ENCODE measurements at regions not wholly inside any gene's neighbourhood (a gene's known extent, or its start where the extent isn't known, plus 50 kb on each side); places are given as distances from the start of the nearest gene placed in this dataset.
"Not testable (repeated sequence)": the region's sequence is repeated elsewhere in the genome, so short reads cannot be mapped to it uniquely, and the experiment has no call there.

DNA sequence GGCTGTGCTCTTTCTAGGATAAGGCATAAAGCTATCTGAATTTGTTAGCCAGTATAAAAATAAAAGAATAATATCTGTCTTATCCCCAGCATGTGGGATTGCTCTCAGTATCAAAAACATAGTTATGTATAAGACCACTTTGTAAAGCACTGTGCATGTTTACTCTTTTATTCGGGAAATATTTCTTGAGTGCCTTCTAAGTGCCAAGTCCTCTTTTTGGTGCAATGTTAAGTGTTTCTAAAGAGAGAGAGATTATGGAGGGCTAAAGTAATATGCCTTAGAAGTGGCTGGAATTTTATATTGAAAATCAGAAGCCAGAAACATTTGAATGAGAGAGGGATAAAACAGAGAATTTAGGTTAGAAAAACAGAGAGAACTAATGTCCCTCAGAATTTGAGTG is 212.0 kb downstream of the ALG10B start:
- Histone ChIP-seq H3K36me3 (ENCODE audit: low read depth) (no peaks in the 10 kb centered on the region), H3K27ac (ENCODE audit: poor library complexity, severe bottlenecking) (no peak overlapping the region), H3K9me3 (ENCODE audit: severe bottlenecking) (no peaks in the 10 kb centered on the region), H3K4me1 (ENCODE audit: insufficient read depth, poor library complexity, severe bottlenecking) (no peaks in the 10 kb centered on the region), H3K27me3 (ENCODE audit: insufficient read depth, poor library complexity, severe bottlenecking) (peaks cover 5% of the 10 kb centered on the region), H3K4me3 (ENCODE audit: severe bottlenecking) (no peak overlapping the region)
- ATAC-seq (ENCODE audit: low read depth), result no peak
- TF ChIP-seq, protein P1, sequence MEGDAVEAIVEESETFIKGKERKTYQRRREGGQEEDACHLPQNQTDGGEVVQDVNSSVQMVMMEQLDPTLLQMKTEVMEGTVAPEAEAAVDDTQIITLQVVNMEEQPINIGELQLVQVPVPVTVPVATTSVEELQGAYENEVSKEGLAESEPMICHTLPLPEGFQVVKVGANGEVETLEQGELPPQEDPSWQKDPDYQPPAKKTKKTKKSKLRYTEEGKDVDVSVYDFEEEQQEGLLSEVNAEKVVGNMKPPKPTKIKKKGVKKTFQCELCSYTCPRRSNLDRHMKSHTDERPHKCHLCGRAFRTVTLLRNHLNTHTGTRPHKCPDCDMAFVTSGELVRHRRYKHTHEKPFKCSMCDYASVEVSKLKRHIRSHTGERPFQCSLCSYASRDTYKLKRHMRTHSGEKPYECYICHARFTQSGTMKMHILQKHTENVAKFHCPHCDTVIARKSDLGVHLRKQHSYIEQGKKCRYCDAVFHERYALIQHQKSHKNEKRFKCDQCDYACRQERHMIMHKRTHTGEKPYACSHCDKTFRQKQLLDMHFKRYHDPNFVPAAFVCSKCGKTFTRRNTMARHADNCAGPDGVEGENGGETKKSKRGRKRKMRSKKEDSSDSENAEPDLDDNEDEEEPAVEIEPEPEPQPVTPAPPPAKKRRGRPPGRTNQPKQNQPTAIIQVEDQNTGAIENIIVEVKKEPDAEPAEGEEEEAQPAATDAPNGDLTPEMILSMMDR (IDR thresholded peaks at IDR 0.05; ENCODE audit: poor library complexity, severe bottlenecking), result no peak
- no peak for DNase-seq (ENCODE audit: low spot score)

- not testable (repeated sequence) for ATAC-seq (ENCODE audit: low read depth); H3K9me3 ChIP-seq (ENCODE audit: severe bottlenecking); H3K27me3 ChIP-seq (ENCODE audit: insufficient read depth, poor library complexity, severe bottlenecking); H3K4me3 ChIP-seq (ENCODE audit: severe bottlenecking); H3K4me1 ChIP-seq (ENCODE audit: insufficient read depth, poor library complexity, severe bottlenecking); DNase-seq (ENCODE audit: low spot score); H3K27ac ChIP-seq (ENCODE audit: poor library complexity, severe bottlenecking); H3K36me3 ChIP-seq (ENCODE audit: low read depth)
These were observed 212.7 kb downstream of the ALG10B start for GRCh38 chr12:38529281-38529680.

- DNase-seq (ENCODE audit: low spot score) (no peak), ATAC-seq (ENCODE audit: low read depth) (no peak)
- TF ChIP-seq, protein P1 (IDR thresholded peaks at IDR 0.05; ENCODE audit: poor library complexity, severe bottlenecking), result no peak
- Histone ChIP-seq H3K4me3 (ENCODE audit: severe bottlenecking) (no peak overlapping the region), H3K4me1 (ENCODE audit: insufficient read depth, poor library complexity, severe bottlenecking) (no peaks in the 10 kb centered on the region), H3K27ac (ENCODE audit: poor library complexity, severe bottlenecking) (no peak overlapping the region), H3K9me3 (ENCODE audit: severe bottlenecking) (no peaks in the 10 kb centered on the region), H3K36me3 (ENCODE audit: low read depth) (no peaks in the 10 kb centered on the region), H3K27me3 (ENCODE audit: insufficient read depth, poor library complexity, severe bottlenecking) (peaks cover 2% of the 10 kb centered on the region)
These were observed 221.7 kb downstream of the ALG10B start for GRCh38 chr12:38538319-38538718.

GRCh38 chr12:38540156-38540555 is 223.6 kb downstream of the ALG10B start:
- Histone ChIP-seq H3K4me1 (ENCODE audit: insufficient read depth, poor library complexity, severe bottlenecking) (no peaks in the 10 kb centered on the region), H3K9me3 (ENCODE audit: severe bottlenecking) (no peaks in the 10 kb centered on the region), H3K4me3 (ENCODE audit: severe bottlenecking) (no peak overlapping the region), H3K27ac (ENCODE audit: poor library complexity, severe bottlenecking) (no peak overlapping the region), H3K27me3 (ENCODE audit: insufficient read depth, poor library complexity, severe bottlenecking) (no peaks in the 10 kb centered on the region), H3K36me3 (ENCODE audit: low read depth) (no peaks in the 10 kb centered on the region)
- ATAC-seq (ENCODE audit: low read depth) (no peak), DNase-seq (ENCODE audit: low spot score) (no peak)
- TF ChIP-seq, protein P1 (IDR thresholded peaks at IDR 0.05; ENCODE audit: poor library complexity, severe bottlenecking), result no peak

DNA sequence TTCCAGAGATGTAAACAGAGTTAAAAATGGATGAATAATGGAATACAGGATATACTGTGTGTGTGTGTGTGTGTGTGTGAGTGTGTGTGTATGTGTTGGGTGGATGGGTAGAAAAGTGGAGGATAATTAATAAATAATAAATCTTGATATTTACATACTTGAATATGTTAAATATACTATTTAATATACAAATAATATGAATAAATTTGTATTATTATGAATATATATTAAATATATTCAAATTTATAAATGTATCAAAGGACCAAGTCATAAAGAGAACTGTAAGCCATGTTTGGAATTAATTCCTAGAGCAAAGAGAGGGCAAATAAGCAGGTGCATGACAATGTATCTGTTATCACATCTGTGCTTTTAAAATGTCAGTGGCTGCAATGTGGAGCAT is 225.3 kb downstream of the ALG10B start:
- ATAC-seq (ENCODE audit: low read depth) (no peak), DNase-seq (ENCODE audit: low spot score) (no peak)
- H3K36me3 ChIP-seq (ENCODE audit: low read depth), result no peaks in the 10 kb centered on the region
- TF ChIP-seq, protein P1 (IDR thresholded peaks at IDR 0.05; ENCODE audit: poor library complexity, severe bottlenecking), result no peak
- no peaks in the 10 kb centered on the region for H3K9me3 ChIP-seq (ENCODE audit: severe bottlenecking)
- H3K27ac ChIP-seq (ENCODE audit: poor library complexity, severe bottlenecking), result no peak overlapping the region
- no peaks in the 10 kb centered on the region for H3K27me3 ChIP-seq (ENCODE audit: insufficient read depth, poor library complexity, severe bottlenecking)
- no peak overlapping the region for H3K4me3 ChIP-seq (ENCODE audit: severe bottlenecking)
- H3K4me1 ChIP-seq (ENCODE audit: insufficient read depth, poor library complexity, severe bottlenecking), result no peaks in the 10 kb centered on the region
